Left kidney (tissue), 1 donor: ENCODE measurements at regions not wholly inside any gene's neighbourhood (a gene's known extent, or its start where the extent isn't known, plus 50 kb on each side); places are given as distances from the start of the nearest gene placed in this dataset.
"Not testable (repeated sequence)": the region's sequence is repeated elsewhere in the genome, so short reads cannot be mapped to it uniquely, and the experiment has no call there.

Source experiments
- DNase-seq: peaks from one replicate; pipeline ENCODE4 v3.0.0-alpha.2; 2013

- DNase-seq, result no peak
These were observed 251.9 kb downstream of the SOD2 start for GRCh38 chr6:159440911-159441703.

DNA sequence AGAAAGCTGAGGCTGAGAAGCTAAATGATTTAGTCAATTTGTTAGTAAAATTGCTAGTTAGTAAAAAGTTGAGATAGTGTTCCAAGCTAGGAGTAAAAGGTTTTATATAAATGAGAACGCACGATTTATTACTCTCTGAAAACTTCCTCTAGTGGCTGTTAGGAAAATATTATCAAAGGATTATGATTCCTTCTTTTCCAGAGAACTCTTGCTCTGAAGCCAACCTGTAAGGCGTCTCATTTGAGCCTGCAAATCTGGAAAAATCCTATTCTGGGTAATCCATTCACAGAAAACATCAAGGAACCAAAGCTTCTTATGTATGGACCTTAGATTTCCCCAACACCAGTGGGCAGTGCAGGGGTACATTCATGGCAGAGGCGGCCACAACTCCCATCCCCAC is 252.7 kb downstream of the SOD2 start:
- DNase-seq, result no peak

DNA sequence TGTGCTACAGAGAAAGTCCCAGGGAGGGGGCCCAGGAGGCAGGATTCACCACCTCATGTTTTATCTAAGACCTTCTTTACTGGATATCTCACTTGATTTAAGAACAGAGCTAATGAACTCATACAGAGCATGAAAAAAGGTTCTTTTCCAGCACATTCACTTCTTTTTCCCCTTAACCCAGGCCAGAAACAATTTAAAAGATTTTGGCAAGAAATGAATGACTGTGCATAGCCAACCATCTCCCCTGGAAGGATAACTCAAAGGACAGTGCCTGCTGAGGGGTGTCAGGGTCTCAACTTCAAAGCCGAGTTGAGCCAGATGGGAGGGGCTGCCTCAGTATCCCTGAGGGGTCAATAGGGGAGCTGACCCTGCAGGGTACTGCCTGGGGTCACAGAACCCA is 253.4 kb downstream of the SOD2 start:
- DNase-seq, result no peak

DNA sequence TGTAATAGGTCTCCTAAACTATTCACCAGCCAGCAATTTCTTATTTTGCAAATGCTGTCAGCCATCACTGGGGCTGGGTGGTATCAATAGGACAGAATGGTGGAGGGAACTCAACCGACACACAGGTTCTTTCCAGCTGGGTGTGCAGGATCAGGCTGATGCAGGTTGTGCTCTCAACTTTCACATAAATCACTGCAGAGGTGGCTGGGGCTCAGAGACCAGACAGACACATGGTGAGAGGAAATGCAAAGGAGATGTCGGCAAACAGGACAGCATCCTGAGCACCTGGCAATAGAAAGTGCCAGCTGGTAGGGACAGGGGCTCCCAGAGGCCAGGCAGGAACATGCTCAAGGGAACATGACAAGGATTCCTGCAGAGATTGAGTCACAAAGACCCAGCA is 254.9 kb downstream of the SOD2 start:
- DNase-seq, result peak; percentile 20

DNA sequence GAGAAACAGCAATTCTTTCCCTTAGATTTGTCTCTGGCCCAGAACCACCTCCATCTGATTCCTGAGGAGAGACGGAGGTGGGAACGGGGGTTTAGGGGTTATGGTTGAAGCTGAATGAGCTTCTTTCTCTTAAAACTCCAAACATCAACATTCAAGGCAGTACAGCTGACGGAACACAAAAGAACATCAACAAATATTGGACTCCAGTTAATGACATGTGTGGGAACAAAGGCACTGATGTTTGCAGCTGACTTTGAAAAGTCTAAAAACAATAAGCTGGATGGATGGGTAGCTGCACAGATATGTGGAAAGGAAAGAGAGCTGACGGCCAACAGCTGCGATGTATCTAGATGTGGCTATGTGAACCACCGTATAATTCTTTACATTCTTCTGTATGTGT is 256.5 kb downstream of the SOD2 start:
- no peak for DNase-seq

DNA sequence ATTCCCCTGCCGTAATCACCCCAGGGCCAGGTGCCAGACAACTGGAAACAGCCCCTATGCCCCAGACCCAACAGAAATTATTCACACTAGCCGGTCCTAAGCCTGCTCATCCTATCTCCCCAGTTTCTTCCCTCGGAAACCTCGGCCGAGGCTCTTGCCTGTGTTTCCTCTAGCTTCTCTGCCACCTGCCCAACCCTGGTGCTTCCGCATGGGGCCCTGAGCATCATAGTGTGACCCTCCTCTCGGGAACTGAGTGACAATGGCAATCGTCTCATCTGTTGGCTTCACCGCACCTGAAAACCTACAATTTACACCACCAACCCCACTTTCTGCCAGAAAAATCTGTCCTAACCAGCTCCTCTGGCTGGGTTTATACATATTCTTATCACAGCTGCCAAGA is 257.3 kb downstream of the SOD2 start:
- DNase-seq, result no peak

- DNase-seq, result no peak
These were observed 258.6 kb downstream of the SOD2 start for GRCh38 chr6:159434410-159434809.

GRCh38 chr6:159433550-159433949 is 259.5 kb downstream of the SOD2 start:
- DNase-seq, result no peak

- no peak for DNase-seq
These were observed 261.3 kb downstream of the SOD2 start for GRCh38 chr6:159431750-159432149.

DNA sequence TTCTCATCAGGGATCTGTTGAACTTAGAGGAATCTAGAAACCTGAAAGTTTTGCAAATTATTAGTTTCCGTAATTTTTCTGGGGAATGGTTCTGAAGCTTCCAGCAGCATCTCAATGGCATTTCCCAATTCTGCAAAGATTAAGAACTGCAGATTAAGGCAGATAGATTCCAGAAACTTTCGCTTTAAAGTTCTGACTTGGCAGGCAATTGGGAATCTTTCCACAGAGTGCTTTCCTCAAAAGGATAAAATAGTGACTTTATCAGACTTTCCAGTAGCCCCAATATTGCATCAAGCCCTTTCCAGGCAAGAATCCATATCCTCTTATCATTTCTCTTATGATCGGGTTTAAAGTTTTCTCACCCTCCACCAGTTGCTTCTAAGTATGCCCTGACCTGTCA is 261.1 kb downstream of the FNDC1 start:
- DNase-seq, result no peak

GRCh38 chr6:159429433-159429832 is 260.2 kb downstream of the FNDC1 start:
- no peak for DNase-seq

DNA sequence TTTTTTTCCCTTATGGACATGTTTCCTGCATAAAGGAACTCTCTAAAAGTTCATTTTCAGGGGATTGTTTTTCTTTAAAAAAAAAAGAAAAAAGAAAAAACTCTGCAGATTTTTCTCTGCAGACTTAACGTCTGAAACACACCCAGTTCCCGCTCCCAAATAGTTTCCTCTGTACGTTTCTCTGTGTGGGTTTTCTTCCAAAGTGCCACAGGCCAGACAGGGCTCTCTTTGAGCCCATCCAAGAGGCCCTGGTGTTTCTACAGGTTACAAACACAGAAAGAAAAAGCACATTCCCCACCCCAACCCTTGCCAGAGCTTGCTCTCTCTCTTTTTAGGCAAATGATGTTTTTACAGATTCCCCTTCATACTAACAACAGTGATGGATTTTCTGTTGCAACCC is 258.6 kb downstream of the FNDC1 start:
- no peak for DNase-seq

GRCh38 chr6:159427335-159427734 is 258.1 kb downstream of the FNDC1 start:
- no peak for DNase-seq

DNA sequence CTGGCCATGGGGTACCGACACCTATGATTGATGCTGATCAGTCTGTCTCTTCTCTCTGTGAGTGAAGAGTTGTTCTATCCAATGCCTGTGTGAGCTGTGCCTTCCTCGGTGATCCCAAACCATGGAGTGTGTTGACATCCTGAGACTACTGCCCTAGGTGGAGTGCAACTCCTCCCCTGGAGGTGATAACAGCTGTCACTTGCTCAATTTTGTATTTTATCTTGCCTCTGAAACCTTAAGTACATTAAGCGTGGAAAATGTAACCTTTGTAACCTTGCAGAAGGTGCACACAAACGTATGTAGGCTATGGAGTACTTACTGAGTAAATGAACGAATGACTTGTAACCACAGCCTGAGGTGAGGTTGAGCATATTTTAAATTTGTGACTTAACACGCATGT is 256.2 kb downstream of the FNDC1 start:
- no peak for DNase-seq

GRCh38 chr6:159422041-159422984 is 253.1 kb downstream of the FNDC1 start:
- DNase-seq, result no peak

GRCh38 chr6:159421586-159421985 is 252.4 kb downstream of the FNDC1 start:
- no peak for DNase-seq

- DNase-seq, result no peak
These were observed 249.8 kb downstream of the FNDC1 start for GRCh38 chr6:159418997-159419396.

DNA sequence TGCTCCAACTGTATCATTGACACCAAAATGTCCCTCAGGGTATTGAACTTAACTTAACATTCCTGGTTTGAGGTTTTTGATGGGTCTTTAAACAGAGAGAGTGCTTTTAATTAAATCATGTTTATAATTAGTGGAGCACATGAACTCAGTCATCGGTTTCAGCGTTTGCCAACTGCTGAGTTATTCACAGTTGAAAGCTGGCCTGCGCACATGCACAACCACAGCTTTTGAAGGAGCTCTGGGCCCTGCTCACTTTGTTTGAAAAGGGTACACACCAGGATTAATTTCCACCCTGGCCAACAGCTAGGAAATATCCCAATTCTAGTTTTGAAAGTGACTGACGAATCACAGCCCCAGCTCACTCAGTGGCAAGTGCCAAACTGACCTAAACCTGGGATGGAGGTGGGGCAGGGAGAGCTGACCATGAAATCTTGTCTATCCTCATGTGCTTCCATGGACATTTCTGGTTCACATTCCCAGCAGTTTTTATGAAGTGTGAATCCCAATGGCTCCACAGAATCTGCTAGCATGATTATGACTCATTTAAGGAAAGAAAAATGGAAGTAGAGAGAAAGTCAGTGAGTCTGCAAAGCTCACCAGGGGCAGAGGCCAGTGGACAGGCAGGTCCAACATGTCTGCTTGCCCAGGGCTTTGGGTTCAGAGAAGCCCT is 247.8 kb downstream of the FNDC1 start:
- no peak for DNase-seq

DNA sequence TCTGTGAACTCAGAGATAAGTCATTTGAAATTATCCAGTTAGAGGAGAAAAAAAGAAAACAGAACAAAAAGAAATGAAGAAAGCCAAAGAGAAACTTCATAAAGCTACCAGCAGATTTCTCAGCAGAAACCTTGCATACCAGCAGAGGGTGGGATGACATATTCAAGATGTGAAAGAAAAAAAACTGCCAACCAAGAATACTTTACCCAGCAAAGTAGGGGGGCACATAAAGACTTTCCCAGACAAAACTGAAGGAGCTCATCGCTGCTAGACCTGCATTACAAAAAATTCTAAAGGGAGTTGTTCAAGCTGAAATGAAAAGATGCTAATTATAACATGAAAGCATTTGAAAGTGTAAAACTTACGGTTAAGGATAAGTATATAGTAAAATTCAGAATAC is 246.3 kb downstream of the FNDC1 start:
- no peak for DNase-seq

- DNase-seq, result no peak
These were observed 245.5 kb downstream of the FNDC1 start for GRCh38 chr6:159414711-159415110.

DNA sequence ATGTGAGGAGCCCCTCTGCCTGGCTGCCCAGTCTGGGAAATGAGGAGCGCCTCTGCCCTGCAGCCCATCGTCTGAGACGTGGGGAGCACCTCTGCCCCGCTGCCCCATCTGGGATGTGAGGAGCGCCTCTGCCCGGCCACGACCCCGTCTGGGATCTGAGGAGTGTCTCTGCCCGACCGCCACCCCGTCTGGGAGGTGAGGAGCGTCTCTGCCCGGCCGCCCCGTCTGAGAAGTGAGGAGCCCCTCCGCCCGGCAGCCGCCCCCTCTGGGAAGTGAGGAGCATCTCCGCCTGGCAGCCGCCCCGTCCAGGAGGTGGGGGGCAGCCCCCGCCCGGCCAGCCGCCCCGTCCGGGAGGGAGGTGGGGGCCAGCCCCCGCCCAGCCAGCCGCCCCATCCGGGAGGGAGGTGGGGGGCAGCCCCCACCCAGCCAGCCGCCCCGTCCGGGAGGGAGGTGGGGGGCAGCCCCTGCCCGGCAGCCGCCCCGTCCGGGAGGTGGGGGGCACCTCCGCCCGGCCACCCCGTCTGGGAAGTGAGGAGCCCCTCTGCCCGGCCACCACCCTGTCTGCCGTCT is 238.1 kb downstream of the FNDC1 start:
- not testable (repeated sequence) for DNase-seq

GRCh38 chr6:159404296-159404695 is 235.1 kb downstream of the FNDC1 start:
- DNase-seq, result no peak
